KMS-11 (cell line): ENCODE measurements at regions not wholly inside any gene's neighbourhood (a gene's known extent, or its start where the extent isn't known, plus 50 kb on each side); places are given as distances from the start of the nearest gene placed in this dataset.

Source experiments
- H2AFZ ChIP-seq: fragments of 200-600 bp; sonication (generic); 2 replicates; pipeline ENCODE4 v1.6.1; 2016; ENCODE audit warnings: antibody characterized with exemption, mixed run types, low read depth
- H3K27ac ChIP-seq: fragments of 200-600 bp; sonication (generic); 2 replicates; pipeline ENCODE4 v1.6.1; 2016; ENCODE audit warnings: mild to moderate bottlenecking, mixed run types
- H3K27me3 ChIP-seq: fragments of 200-600 bp; sonication (generic); 2 replicates; pipeline ENCODE4 v1.6.1; 2017; ENCODE audit warnings: mild to moderate bottlenecking, low read depth, mixed run types, moderate library complexity; ENCODE audit not compliant: insufficient read depth
- H3K36me3 ChIP-seq: fragments of 200-600 bp; sonication (generic); 2 replicates; pipeline ENCODE4 v1.6.1; 2017; ENCODE audit warnings: mild to moderate bottlenecking, mixed run types; ENCODE audit not compliant: insufficient read depth
- H3K4me1 ChIP-seq: fragments of 200-600 bp; sonication (generic); 2 replicates; pipeline ENCODE4 v1.6.1; 2016; ENCODE audit warnings: mild to moderate bottlenecking, low read depth, mixed run types; ENCODE audit not compliant: poor library complexity, severe bottlenecking
- H3K4me2 ChIP-seq: fragments of 200-600 bp; sonication (generic); 2 replicates; pipeline ENCODE4 v1.7.0; 2016; ENCODE audit warnings: mild to moderate bottlenecking, mixed run types
- H3K4me3 ChIP-seq: fragments of 200-600 bp; sonication (generic); IDR thresholded peaks from 2 replicates; pipeline ENCODE4 v1.6.1; 2017; ENCODE audit warnings: low read depth, low read length, mixed read lengths; ENCODE audit not compliant: insufficient read depth
- H3K79me2 ChIP-seq: fragments of 200-600 bp; sonication (generic); 2 replicates; pipeline ENCODE4 v1.6.1; 2016; ENCODE audit warnings: low read depth, mixed run types; ENCODE audit not compliant: insufficient read depth
- H3K9ac ChIP-seq: fragments of 200-600 bp; sonication (generic); 2 replicates; pipeline ENCODE4 v1.6.1; 2016; ENCODE audit warnings: mild to moderate bottlenecking, mixed run types
- H4K20me1 ChIP-seq: fragments of 200-600 bp; sonication (generic); 2 replicates; pipeline ENCODE4 v1.6.1; 2016; ENCODE audit warnings: mild to moderate bottlenecking, mixed run types; ENCODE audit not compliant: insufficient read depth
- TF ChIP-seq, protein P1 (sequence below): fragments of 200-600 bp; sonication (generic); conservative IDR thresholded peaks from 2 replicates; pipeline ENCODE4 v1.6.1; 2017; ENCODE audit warnings: low read depth, mild to moderate bottlenecking, antibody characterized with exemption, low read length, moderate library complexity, mixed read lengths

DNA sequence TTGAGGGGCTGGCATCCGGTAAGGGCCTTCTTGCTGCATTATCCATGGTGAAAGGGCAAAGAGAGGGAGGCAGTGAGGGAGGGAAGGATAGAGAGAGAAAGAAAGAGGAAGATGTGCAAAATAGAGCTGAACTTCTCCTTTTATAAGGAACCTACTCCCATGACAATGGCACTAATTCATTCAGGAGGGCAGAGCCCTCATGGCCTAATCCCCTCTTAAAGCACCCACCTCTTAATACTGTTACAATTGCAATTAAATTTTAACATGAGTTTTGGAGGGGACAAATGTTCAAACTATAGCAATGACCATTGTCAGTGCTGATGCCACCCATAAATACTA lies 60.2 kb downstream of the CXCR4 start:
- H3K4me2 ChIP-seq, result peak overlapping the region; percentile 100
- H3K27ac ChIP-seq, result peak overlapping the region; percentile 99
- no peaks in the 10 kb centered on the region for H3K79me2 ChIP-seq
- peak overlapping the region; percentile 66; the same call in 1 of the 2 replicates for H3K9ac ChIP-seq
- peak overlapping the region; percentile 67 for H2AFZ ChIP-seq
- H3K4me1 ChIP-seq, result peaks cover 68% of the 10 kb centered on the region
- no peaks in the 10 kb centered on the region for H4K20me1 ChIP-seq
- no peak overlapping the region for H3K4me3 ChIP-seq
- TF ChIP-seq, protein P1, sequence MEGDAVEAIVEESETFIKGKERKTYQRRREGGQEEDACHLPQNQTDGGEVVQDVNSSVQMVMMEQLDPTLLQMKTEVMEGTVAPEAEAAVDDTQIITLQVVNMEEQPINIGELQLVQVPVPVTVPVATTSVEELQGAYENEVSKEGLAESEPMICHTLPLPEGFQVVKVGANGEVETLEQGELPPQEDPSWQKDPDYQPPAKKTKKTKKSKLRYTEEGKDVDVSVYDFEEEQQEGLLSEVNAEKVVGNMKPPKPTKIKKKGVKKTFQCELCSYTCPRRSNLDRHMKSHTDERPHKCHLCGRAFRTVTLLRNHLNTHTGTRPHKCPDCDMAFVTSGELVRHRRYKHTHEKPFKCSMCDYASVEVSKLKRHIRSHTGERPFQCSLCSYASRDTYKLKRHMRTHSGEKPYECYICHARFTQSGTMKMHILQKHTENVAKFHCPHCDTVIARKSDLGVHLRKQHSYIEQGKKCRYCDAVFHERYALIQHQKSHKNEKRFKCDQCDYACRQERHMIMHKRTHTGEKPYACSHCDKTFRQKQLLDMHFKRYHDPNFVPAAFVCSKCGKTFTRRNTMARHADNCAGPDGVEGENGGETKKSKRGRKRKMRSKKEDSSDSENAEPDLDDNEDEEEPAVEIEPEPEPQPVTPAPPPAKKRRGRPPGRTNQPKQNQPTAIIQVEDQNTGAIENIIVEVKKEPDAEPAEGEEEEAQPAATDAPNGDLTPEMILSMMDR, result no peak
- no peaks in the 10 kb centered on the region for H3K36me3 ChIP-seq
- no peaks in the 10 kb centered on the region for H3K27me3 ChIP-seq

- Histone ChIP-seq H3K79me2 (no peaks in the 10 kb centered on the region), H3K9ac (peak overlapping the region; percentile 66), H4K20me1 (no peaks in the 10 kb centered on the region), H3K4me2 (peak overlapping the region; percentile 100), H3K36me3 (no peaks in the 10 kb centered on the region), H3K4me1 (peaks cover 68% of the 10 kb centered on the region), H3K27me3 (no peaks in the 10 kb centered on the region), H3K27ac (peak overlapping the region; percentile 99), H3K4me3 (no peak overlapping the region), H2AFZ (peak overlapping the region; percentile 34)
- TF ChIP-seq, protein P1, result no peak
These were observed 60.7 kb downstream of the CXCR4 start for GRCh38 chr2:136057023-136057801.

- peaks cover 68% of the 10 kb centered on the region for H3K4me1 ChIP-seq
- H3K4me3 ChIP-seq, result no peak overlapping the region
- H3K4me2 ChIP-seq, result peak overlapping the region; percentile 100
- H3K27me3 ChIP-seq, result no peaks in the 10 kb centered on the region
- no peaks in the 10 kb centered on the region for H3K36me3 ChIP-seq
- H3K9ac ChIP-seq, result peak overlapping the region; percentile 66; the same call in 1 of the 2 replicates
- TF ChIP-seq, protein P1, result no peak
- H3K79me2 ChIP-seq, result no peaks in the 10 kb centered on the region
- H2AFZ ChIP-seq, result peak overlapping the region; percentile 34; the same call in 1 of the 2 replicates
- no peaks in the 10 kb centered on the region for H4K20me1 ChIP-seq
- H3K27ac ChIP-seq, result peak overlapping the region; percentile 99
These were observed 61.8 kb downstream of the CXCR4 start for GRCh38 chr2:136055929-136056688.

DNA sequence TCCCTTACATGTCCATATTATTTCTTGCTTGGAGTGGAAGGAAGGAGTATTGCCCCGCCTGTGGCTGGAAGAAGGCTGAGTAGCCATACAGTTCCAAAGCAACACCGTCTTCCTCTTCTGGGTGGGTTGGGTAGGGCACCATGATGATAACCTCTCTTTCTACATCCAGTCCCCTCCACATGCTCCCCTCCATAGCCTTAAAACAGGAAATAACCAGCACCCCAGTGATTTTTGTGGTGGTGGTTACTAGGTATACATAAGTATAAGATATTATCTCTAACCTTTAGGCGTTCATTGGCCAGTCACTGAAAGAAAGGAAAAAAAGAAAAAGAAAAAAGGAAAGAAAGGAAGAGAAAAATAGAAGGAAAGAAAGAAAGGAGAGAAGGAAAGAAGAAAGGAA lies 63.1 kb downstream of the CXCR4 start:
- H4K20me1 ChIP-seq, result no peaks in the 10 kb centered on the region
- no peaks in the 10 kb centered on the region for H3K79me2 ChIP-seq
- no peak overlapping the region for H3K27ac ChIP-seq
- no peaks in the 10 kb centered on the region for H3K27me3 ChIP-seq
- TF ChIP-seq, protein P1, result no peak
- no peaks in the 10 kb centered on the region for H3K36me3 ChIP-seq
- peaks cover 58% of the 10 kb centered on the region for H3K4me1 ChIP-seq
- H3K9ac ChIP-seq, result no peak overlapping the region
- no peak overlapping the region for H2AFZ ChIP-seq
- no peak overlapping the region for H3K4me2 ChIP-seq
- H3K4me3 ChIP-seq, result no peak overlapping the region
